Common myeloid progenitor, CD34-positive (primary cell): ENCODE measurements at regions not wholly inside any gene's neighbourhood (a gene's known extent, or its start where the extent isn't known, plus 50 kb on each side); places are given as distances from the start of the nearest gene placed in this dataset.

Experiments used
- CTCF ChIA-PET: fragments of 350-600 bp; sonication (Branson Sonifier 250); formaldehyde crosslinking; loops from one replicate; lab custom pipeline; 2021; ENCODE audit warnings: antibody characterized with exemption; lab: Charles Lee
- POLR2A ChIA-PET: fragments of 350-600 bp; sonication (Branson Sonifier 250); formaldehyde crosslinking; loops from one replicate; lab custom pipeline; 2021; ENCODE audit warnings: antibody characterized with exemption; lab: Charles Lee
- DNase-seq, 3 donors: peaks; one replicate each; pipeline versions ENCODE4 v3.0.0 to v3.0.0-alpha.2; 2013
- H3K27ac ChIP-seq, 2 experiments: 1 replicate in 1 of 2; 2 replicates in 1 of 2; pipeline ENCODE4 v1.7.0; 2013; ENCODE audit warnings: inconsistent platforms in 2 of 2, low read length in 2 of 2, mild to moderate bottlenecking in 2 of 2, low read depth in 1 of 2, moderate library complexity in 1 of 2; ENCODE audit not compliant: severe bottlenecking in 2 of 2, insufficient read depth in 1 of 2, poor library complexity in 1 of 2
- H3K27me3 ChIP-seq, 5 experiments: replicated peaks in 2 of 5; 1 replicate in 3 of 5; 2 replicates in 2 of 5; pipeline versions ENCODE4 v1.6.1 to v1.7.0; 2013; ENCODE audit warnings: low read length in 4 of 5, mild to moderate bottlenecking in 2 of 5, moderate library complexity in 2 of 5, inconsistent platforms in 1 of 5; ENCODE audit not compliant: insufficient read depth in 5 of 5, control insufficient read depth in 4 of 5
- H3K36me3 ChIP-seq, 4 experiments: 1 replicate in 2 of 4; 2 replicates in 2 of 4; pipeline versions ENCODE4 v1.6.1 to v1.7.0; 2013; ENCODE audit warnings: low read length in 3 of 4, control low read depth in 1 of 4, mild to moderate bottlenecking in 1 of 4; ENCODE audit not compliant: control insufficient read depth in 4 of 4, insufficient read depth in 4 of 4
- H3K4me1 ChIP-seq, 4 experiments: 1 replicate in 3 of 4; 2 replicates in 1 of 4; pipeline versions ENCODE4 v1.6.1 to v1.7.1; 2013; ENCODE audit warnings: low read length in 3 of 4, mild to moderate bottlenecking in 3 of 4, control low read depth in 1 of 4, inconsistent platforms in 1 of 4, moderate library complexity in 1 of 4; ENCODE audit not compliant: control insufficient read depth in 4 of 4, insufficient read depth in 4 of 4; ENCODE audit errors: control extremely low read depth in 1 of 4
- H3K4me3 ChIP-seq, 7 experiments: 1 replicate in 4 of 7; 2 replicates in 3 of 7; pipeline versions ENCODE4 v1.5.1 to v1.7.0; 2013; ENCODE audit warnings: mild to moderate bottlenecking in 7 of 7, low read length in 6 of 7, moderate library complexity in 6 of 7, inconsistent platforms in 2 of 7, low read depth in 2 of 7, control low read depth in 1 of 7; ENCODE audit not compliant: insufficient read depth in 4 of 7, control insufficient read depth in 1 of 7; ENCODE audit errors: extremely low read depth in 1 of 7
- H3K9me3 ChIP-seq, 5 experiments: 1 replicate in 4 of 5; 2 replicates in 1 of 5; pipeline versions ENCODE4 v1.6.1 to v1.7.1; 2013; ENCODE audit warnings: low read length in 4 of 5, mild to moderate bottlenecking in 2 of 5, inconsistent platforms in 1 of 5, low read depth in 1 of 5, moderate library complexity in 1 of 5; ENCODE audit not compliant: control insufficient read depth in 4 of 5, insufficient read depth in 2 of 5; ENCODE audit errors: control extremely low read depth in 1 of 5
- WGBS: methylation state at CpG from one replicate; pipeline ENCODE4 v1.1.5; 2013; ENCODE audit not compliant: insufficient coverage; 5-methylcytosine and 5-hydroxymethylcytosine counted together

DNA sequence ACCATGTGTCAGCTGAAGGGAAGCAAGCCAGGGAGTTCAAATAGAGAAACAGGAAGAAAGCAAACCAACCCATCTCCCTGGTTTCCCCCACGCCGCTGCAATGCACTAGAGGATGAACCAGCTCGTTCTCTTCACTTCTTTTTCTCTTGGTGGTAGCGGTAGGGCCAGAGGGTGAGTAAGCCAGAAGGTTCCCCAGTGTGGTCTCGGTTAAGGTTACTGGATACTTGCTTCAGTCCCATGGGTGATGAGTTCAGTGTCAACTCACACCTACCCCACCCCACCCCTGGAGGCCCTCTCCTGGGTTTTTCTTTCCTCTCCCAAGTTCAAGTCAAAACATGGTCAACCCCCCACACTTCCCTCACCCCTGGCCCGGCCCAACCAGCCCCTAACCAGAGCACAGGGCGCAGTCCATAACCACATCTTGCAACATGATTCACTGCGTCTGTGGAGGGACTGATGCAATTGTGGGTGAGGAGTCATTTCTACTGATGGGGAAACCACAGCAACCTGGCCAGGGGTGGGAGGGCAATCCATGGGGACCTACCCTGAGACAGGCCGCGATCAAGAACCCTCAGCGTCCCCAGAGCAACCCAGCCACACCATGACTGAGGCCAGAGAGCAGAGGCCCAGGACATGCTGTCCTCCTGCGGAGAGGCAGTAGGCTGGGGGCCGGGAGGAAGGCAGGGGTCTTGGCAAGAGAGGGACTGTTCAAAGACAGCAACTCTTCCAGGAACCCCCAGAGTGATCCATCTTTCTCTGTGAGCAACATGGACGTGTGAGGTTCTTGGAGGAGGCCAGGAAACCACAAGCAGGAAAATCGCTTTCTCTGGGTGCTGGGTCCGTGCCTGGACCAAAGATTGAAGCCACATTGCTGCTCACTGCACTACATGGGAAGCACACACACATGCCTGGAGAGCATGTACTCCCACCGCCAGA is 276.6 kb downstream of the UACA start:
- ChIA-PET POLR2A (interaction anchor here (0.6 to 1.2 kb wide), 2 partner anchors 12 to 23 kb away, joined by 3 to 4 read pairs; no protein-coding TSS in a partner anchor), CTCF (interaction anchor here (0.8 to 17.7 kb wide), 13 partner anchors 9 to 910 kb away, joined by 3 to 281 read pairs (median 4); no protein-coding TSS in a partner anchor)
- Histone ChIP-seq H3K9me3 (no peaks in the 10 kb centered on the region), H3K27ac (no peak overlapping the region), H3K27me3 (no peaks in the 10 kb centered on the region), H3K4me3 (peak overlapping the region in 1 of 7 experiments; percentile 6), H3K4me1 (peaks cover 30 to 88% (median 78%) of the 10 kb centered on the region in 4 experiments), H3K36me3 (no peaks in the 10 kb centered on the region)
- DNase-seq = peak; percentile 88 to 97 (median 97)
- 32% methylated on average over 9 of the region's 17 CpGs for WGBS

DNA sequence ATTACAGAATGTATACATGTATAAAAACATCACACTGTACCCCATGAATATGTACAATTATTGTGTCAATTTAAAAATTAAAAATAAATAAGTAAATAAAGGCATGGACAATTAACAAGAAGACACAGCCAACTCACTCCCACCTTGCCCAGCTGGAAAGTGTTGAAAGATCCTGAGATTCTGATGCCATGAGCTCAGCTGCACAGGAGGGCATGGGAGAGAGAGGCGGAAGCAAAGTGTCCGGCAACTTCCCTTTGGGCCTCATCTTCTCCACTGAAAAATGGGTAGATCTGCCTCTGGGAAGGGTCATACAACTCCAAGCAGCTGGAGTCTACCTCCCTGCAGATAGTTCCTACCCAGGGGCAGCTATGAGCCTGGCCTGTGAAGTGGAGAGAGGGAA is 277.3 kb downstream of the UACA start:
- no peaks in the 10 kb centered on the region for H3K36me3 ChIP-seq
- H3K27me3 ChIP-seq = no peaks in the 10 kb centered on the region
- no peak for DNase-seq
- no peaks in the 10 kb centered on the region for H3K9me3 ChIP-seq
- ChIA-PET POLR2A (interaction anchor here (1.2 kb wide), 1 partner anchor 11 kb away, joined by 4 read pairs; no protein-coding TSS in a partner anchor), CTCF (interaction anchor here (0.8 to 17.7 kb wide), 7 partner anchors 11 to 909 kb away, joined by 3 to 281 read pairs (median 4); no protein-coding TSS in a partner anchor)
- H3K4me3 ChIP-seq = peak overlapping the region in 1 of 7 experiments; percentile 2
- peaks cover 26 to 86% (median 73%) of the 10 kb centered on the region in 4 experiments for H3K4me1 ChIP-seq
- WGBS = 94% methylated on average over 2 of the region's 2 CpGs
- no peak overlapping the region for H3K27ac ChIP-seq

DNA sequence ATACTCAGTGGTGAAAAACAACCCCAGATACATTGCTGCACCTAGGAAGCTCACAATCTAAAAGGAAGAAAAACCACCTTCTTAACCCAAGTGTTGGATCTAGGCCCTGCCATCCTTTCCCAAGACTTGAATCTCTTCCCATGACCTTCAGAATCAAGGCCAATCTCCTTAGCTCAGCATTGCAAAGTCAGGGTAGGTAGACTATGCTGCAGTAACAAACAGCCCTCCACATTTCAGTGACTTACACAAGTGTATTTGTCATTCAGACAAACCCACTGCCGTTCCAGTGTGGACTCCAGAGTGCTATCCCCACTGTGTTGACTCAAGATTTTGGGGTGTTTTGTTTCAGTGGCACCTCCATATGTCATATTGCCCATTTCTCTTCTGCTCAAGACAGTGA is 278.4 kb downstream of the UACA start:
- Histone ChIP-seq H3K27ac (no peak overlapping the region), H3K4me3 (no peak overlapping the region), H3K4me1 (peaks cover 22 to 86% (median 73%) of the 10 kb centered on the region in 4 experiments), H3K9me3 (no peaks in the 10 kb centered on the region), H3K27me3 (no peaks in the 10 kb centered on the region), H3K36me3 (no peaks in the 10 kb centered on the region)
- WGBS = 0% methylated on average over 1 of the region's 1 CpG
- ChIA-PET CTCF (interaction anchor here (1.7 to 17.7 kb wide), 3 partner anchors 19 to 908 kb away, joined by 6 to 281 read pairs (median 95); no protein-coding TSS in a partner anchor), POLR2A (no interaction called here)
- DNase-seq = no peak

DNA sequence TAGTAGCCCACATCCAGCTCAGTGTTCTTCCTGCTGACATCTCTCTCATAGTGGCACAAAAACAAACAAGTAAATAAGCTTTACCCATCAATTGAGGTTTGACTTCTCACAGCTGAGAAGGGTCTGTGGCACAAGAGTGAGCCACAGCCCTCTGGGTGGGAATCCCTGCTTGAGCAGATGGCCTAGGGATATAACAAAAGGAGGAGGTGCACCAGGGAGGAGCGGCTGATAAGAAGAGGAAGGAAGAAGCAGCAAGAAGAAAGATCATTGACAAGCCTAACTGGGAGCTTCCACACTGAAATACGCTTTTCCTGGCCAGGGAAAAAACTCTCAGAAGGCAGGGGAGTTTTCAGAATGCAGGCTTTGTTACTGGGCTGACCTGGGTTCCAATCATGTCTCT is 279.8 kb downstream of the UACA start:
- WGBS = 77% methylated on average over 2 of the region's 2 CpGs
- Histone ChIP-seq H3K27ac (no peak overlapping the region), H3K27me3 (no peaks in the 10 kb centered on the region), H3K36me3 (no peaks in the 10 kb centered on the region), H3K4me1 (peaks cover 22 to 85% (median 74%) of the 10 kb centered on the region in 4 experiments), H3K9me3 (no peaks in the 10 kb centered on the region), H3K4me3 (no peak overlapping the region)
- no peak for DNase-seq
- ChIA-PET POLR2A (interaction anchor here (0.6 to 1.5 kb wide), 2 partner anchors 25 to 196 kb away, joined by 3 read pairs; no protein-coding TSS in a partner anchor), CTCF (interaction anchor here (0.7 to 17.7 kb wide), 4 partner anchors 16 to 1021 kb away, joined by 3 to 281 read pairs (median 6); no protein-coding TSS in a partner anchor)

DNA sequence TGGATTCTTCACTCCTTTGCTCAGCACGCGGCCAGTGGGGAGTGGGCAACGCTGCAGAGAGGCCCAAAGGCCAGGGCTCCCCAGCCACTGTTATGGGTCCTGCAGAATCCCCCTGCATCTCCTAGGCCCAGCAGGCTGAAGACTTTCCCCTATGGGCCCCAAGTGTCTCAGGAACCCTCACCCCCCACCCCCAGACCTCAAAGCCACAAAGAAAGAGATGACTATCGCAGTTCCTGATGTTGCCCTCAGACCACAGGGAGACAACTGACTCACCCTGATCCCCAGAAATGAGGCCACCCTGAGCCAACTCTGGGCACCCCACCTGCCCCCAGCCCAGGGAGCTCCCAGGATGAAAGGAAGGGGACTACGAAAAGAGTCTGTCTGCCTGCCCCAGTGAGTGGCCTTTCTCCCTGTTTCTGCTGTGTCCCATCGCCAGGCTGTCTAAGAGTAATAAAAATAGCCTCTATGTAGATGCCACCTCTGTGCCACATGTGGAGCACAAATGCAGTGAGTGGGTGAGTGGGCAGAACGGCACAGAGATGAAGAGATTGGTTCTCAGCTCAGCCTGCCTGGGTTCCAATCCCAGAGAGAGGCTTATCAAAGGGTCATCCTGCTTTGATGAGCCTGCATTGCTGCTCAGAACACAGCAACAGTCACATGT is 283.0 kb downstream of the UACA start:
- CTCF ChIA-PET = interaction anchor here (0.9 to 17.7 kb wide), 5 partner anchors 10 to 34 kb away, joined by 3 to 281 read pairs (median 5); no protein-coding TSS in a partner anchor
- Histone ChIP-seq H3K4me3 (peak overlapping the region in 4 of 7 experiments; percentile 11 to 40 (median 37)), H3K27ac (no peak overlapping the region), H3K4me1 (peaks cover 18 to 82% (median 74%) of the 10 kb centered on the region in 4 experiments), H3K9me3 (no peaks in the 10 kb centered on the region), H3K36me3 (no peaks in the 10 kb centered on the region), H3K27me3 (no peaks in the 10 kb centered on the region)
- DNase-seq = peak; percentile 92 to 98 (median 97)
- 0% methylated on average over 5 of the region's 7 CpGs for WGBS
- POLR2A ChIA-PET = interaction anchor here (1.2 kb wide), 1 partner anchor 19 kb away, joined by 3 read pairs; no protein-coding TSS in a partner anchor

DNA sequence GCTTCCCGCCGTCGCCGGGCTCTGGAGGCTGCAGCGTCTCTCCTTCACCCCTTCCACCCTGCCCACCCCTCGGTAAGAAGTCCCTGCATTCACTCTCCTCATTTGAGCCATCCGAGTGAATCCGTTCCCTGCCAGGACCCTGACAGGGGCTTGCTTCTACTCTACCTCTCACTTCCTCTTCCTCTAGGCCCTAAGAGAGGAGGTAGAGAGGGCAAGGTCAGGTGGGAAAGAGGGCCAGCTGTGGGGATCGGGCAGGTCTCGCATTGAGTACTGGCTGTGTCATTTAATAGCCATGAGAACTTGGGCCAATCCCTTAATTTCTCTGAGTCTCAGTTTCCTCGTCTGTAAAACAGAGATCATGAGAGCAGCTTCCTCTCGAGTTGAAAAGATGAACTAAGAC is 283.6 kb downstream of the UACA start:
- Histone ChIP-seq H3K9me3 (no peaks in the 10 kb centered on the region), H3K4me3 (peak overlapping the region in 4 of 7 experiments; percentile 11 to 40 (median 37)), H3K36me3 (no peaks in the 10 kb centered on the region), H3K27me3 (no peaks in the 10 kb centered on the region), H3K27ac (no peak overlapping the region), H3K4me1 (peaks cover 18 to 83% (median 78%) of the 10 kb centered on the region in 4 experiments)
- WGBS = 57% methylated on average over 9 of the region's 12 CpGs
- ChIA-PET CTCF (interaction anchor here (1.1 to 17.7 kb wide), 4 partner anchors 11 to 27 kb away, joined by 3 to 281 read pairs (median 31); no protein-coding TSS in a partner anchor), POLR2A (interaction anchor here (1.0 to 1.2 kb wide), 2 partner anchors 19 to 56 kb away, joined by 3 read pairs; no protein-coding TSS in a partner anchor)
- peak in 2 of 3 donors; percentile 58 to 71 for DNase-seq
